ENCODE measurements at regions not wholly inside any gene's neighbourhood (a gene's known extent, or its start where the extent isn't known, plus 50 kb on each side); places are given as distances from the start of the nearest gene placed in this dataset.

DNA sequence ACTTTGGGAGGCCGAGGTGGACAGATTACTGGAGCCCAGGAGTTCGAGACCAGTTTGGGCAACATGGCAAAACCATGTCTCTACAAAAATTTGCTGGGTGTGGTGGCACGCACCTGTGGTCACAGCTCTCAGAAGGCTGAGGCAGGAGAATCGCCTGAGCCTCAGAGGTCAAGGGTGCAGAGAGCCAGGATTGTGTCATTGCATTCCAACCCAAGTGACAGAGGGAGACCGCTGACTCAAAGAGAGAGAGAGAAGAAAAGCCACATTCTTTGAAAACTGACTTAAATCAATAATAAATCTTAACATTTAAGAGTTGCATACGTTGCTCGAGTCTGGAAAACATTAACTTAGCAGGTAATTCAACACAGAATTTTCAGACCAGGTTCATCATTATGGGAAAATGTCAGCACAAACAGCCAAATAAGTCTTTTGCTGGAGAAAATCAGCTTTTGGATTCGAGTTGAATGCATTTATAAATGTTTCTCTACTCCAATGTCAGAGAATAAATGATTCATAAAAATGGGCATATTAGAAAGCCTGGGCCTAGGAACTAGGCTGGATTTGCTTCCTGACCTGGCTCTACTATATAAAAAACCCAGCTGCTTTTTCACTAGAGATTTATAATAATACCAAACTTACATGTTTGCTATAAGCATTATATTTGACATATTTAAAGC, 68.3 kb upstream of the RBPJ start:
- TF ChIP-seq POLR2A (IDR thresholded peaks at IDR 0.05) (no peak), EP300 (IDR thresholded peaks at IDR 0.05) (no peak)
- TF ChIP-seq, protein P1, sequence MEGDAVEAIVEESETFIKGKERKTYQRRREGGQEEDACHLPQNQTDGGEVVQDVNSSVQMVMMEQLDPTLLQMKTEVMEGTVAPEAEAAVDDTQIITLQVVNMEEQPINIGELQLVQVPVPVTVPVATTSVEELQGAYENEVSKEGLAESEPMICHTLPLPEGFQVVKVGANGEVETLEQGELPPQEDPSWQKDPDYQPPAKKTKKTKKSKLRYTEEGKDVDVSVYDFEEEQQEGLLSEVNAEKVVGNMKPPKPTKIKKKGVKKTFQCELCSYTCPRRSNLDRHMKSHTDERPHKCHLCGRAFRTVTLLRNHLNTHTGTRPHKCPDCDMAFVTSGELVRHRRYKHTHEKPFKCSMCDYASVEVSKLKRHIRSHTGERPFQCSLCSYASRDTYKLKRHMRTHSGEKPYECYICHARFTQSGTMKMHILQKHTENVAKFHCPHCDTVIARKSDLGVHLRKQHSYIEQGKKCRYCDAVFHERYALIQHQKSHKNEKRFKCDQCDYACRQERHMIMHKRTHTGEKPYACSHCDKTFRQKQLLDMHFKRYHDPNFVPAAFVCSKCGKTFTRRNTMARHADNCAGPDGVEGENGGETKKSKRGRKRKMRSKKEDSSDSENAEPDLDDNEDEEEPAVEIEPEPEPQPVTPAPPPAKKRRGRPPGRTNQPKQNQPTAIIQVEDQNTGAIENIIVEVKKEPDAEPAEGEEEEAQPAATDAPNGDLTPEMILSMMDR (IDR thresholded peaks at IDR 0.05): no peak

All from tibial nerve (tissue), 4 donors.